ENCODE measurements at regions not wholly inside any gene's neighbourhood (a gene's known extent, or its start where the extent isn't known, plus 50 kb on each side); places are given as distances from the start of the nearest gene placed in this dataset.

GRCh38 chr16:59854846-59855439 is 1120.8 kb upstream of the GOT2 start:
- TF ChIP-seq, protein P1, sequence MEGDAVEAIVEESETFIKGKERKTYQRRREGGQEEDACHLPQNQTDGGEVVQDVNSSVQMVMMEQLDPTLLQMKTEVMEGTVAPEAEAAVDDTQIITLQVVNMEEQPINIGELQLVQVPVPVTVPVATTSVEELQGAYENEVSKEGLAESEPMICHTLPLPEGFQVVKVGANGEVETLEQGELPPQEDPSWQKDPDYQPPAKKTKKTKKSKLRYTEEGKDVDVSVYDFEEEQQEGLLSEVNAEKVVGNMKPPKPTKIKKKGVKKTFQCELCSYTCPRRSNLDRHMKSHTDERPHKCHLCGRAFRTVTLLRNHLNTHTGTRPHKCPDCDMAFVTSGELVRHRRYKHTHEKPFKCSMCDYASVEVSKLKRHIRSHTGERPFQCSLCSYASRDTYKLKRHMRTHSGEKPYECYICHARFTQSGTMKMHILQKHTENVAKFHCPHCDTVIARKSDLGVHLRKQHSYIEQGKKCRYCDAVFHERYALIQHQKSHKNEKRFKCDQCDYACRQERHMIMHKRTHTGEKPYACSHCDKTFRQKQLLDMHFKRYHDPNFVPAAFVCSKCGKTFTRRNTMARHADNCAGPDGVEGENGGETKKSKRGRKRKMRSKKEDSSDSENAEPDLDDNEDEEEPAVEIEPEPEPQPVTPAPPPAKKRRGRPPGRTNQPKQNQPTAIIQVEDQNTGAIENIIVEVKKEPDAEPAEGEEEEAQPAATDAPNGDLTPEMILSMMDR (IDR thresholded peaks at IDR 0.05; ENCODE audit: low read depth, low read length, poor library complexity, severe bottlenecking) = no peak
- no peak for TF ChIP-seq EZH2phosphoT487 (IDR thresholded peaks at IDR 0.05; ENCODE audit: borderline replicate concordance, low read length)

Data from DOHH2 (cell line).